ENCODE measurements at regions not wholly inside any gene's neighbourhood (a gene's known extent, or its start where the extent isn't known, plus 50 kb on each side); places are given as distances from the start of the nearest gene placed in this dataset.

GRCh38 chr5:68161156-68161555 lies 54.4 kb upstream of the PIK3R1 start:
- no peak for DNase-seq (ENCODE audit: low spot score)

- DNase-seq (ENCODE audit: low spot score): no peak
These were observed 56.2 kb upstream of the PIK3R1 start for GRCh38 chr5:68159224-68159951.

GRCh38 chr5:68155940-68156339 lies 59.6 kb upstream of the PIK3R1 start:
- no peak for DNase-seq (ENCODE audit: low spot score)

- no peak for DNase-seq (ENCODE audit: low spot score)
These were observed 61.3 kb upstream of the PIK3R1 start for GRCh38 chr5:68154119-68154857.

GRCh38 chr5:68151812-68152211 lies 63.7 kb upstream of the PIK3R1 start:
- no peak for DNase-seq (ENCODE audit: low spot score)

- no peak for DNase-seq (ENCODE audit: low spot score)
These were observed 66.4 kb upstream of the PIK3R1 start for GRCh38 chr5:68149189-68149588.

GRCh38 chr5:68148096-68148495 lies 67.5 kb upstream of the PIK3R1 start:
- no peak for DNase-seq (ENCODE audit: low spot score)

DNA sequence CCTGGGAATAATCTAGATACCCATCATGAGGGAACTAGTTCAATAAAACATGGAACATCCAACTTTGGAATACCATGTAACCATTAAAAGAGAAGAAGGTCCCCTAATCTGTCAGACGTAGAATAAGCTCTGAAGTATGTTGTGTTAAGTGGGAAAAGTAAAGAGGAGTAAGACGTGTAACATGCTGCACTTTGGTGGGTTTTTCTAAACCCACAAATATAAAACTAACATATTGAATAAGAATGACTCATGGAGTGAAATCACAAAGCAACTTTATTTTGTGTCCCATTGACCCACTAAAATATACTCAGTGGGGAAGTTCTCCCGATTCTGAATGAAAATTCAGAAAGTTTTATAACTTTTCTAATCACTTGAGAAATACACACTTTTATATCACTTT lies 67.9 kb upstream of the PIK3R1 start:
- DNase-seq (ENCODE audit: low spot score): no peak

- DNase-seq (ENCODE audit: low spot score): no peak
These were observed 74.1 kb upstream of the PIK3R1 start for GRCh38 chr5:68141494-68141893.

- DNase-seq (ENCODE audit: low spot score): no peak
These were observed 74.8 kb upstream of the PIK3R1 start for GRCh38 chr5:68140763-68141162.

DNA sequence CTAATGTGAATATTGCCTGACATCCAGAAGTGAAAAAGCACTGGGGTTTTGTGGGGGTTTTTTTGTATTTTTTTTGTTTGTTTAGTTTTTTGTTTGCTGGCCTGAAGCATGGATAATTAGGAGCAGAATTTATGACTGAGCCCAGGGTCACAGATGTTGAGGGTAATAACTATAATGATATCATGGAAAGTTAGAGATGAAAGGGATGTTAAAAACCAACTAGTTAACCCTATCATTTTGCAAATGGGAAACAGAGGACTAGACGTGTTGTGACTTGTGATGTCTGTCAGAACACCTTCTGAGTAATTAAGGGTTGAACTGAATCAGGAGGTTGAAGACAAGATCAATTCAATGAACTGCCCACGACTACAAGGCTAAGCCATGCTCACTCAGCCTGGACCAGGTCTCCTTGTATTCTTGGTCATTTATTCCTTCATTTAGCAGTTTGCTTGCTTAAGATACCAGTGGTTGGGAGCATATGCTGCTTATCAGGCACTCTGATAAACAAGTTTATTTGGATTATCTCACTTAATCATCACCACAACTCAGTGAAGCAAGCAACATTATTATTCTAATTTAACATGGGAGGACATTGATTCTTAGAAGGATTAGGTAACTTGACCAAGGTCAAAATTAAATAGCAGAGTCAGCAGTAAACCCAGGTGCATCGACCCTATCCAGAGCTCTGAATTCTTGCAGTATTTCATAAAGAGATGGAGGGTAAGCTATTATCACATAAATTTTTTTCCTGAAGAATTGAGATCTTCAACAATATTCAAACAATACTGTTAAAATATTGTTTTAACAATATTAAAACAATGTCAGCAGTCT lies 75.7 kb upstream of the PIK3R1 start:
- DNase-seq (ENCODE audit: low spot score): no peak

DNA sequence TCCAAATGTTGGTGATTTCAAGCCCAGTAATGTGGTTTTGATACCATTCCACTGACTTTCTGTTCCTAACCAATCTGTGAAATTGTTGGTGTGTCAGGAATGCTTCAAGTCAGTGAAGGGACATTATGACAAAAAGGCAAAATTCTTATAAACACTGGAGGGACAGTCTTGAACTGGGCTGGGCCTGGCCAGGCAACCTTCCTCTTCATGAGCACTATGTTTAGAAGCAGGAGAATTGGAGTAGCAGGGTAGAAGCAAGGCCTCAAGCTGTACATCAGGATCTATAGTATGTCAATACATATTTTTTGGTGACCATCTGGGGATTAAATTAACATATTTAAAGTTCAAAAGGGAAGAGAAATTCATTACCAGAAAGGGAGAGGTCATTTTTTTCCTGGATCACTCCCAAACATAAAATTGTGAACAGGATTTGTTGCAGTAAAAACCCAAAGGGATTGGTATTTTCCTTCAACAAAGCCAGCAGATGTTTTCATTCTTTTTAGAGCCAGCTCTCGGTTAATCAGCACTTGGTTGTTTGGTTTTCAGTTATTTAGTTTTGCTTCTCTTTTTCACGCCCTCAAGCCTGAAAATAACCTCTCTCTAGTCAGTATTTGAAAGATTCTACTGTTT lies 77.9 kb upstream of the PIK3R1 start:
- DNase-seq (ENCODE audit: low spot score): no peak

DNA sequence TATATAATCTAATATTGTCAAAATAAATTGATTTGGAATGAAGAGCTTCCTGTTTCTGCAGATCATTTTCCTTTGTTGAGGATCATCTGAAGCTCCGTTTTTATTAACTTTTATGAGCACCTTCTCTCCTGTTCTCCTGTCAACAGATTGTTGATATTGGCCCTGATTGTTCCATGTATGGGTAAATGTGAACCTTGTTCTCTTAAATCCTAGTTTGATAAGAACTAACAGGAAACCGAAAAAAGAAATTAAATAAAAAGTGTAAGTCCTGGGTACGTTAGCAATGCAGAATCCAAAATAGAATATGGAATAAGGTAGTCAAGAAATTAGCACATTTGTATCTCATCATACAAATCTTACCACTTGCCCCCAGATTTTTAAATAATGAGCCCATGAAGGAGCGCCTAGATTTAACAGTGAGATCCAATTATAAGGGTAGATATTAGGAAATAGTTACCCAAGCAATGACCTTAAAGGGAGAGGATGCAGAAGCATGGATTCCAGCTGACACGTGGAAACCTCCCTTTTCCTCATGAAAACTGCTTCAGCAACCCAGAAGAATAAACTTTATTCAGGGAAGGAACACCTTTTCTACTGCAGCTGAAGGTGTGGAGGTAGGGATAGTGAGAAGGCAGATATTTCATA lies 80.8 kb upstream of the PIK3R1 start:
- no peak for DNase-seq (ENCODE audit: low spot score)

- no peak for DNase-seq (ENCODE audit: low spot score)
These were observed 81.4 kb upstream of the PIK3R1 start for GRCh38 chr5:68134033-68134668.

DNA sequence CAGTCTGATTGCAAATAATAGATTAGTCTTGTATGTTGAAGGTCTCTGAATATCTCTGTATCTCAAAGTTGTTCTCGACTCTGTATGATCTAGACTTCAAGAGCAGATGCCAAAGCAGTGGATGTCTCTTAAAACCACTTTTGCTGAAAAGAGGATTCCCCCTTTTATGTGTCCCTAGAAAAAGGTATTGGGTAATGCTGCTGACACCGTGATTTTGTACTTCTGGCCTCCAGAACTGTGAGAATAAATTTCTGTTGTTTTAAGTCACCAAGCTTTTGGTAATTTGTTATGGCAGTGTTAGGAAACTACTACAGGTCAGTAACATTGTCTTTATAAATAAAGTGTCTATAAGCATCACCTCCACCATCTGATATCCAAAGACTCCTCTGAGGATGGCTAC lies 85.3 kb upstream of the PIK3R1 start:
- DNase-seq (ENCODE audit: low spot score): no peak

GRCh38 chr5:68129364-68129763 lies 86.2 kb upstream of the PIK3R1 start:
- no peak for DNase-seq (ENCODE audit: low spot score)

- DNase-seq (ENCODE audit: low spot score): no peak
These were observed 88.7 kb upstream of the PIK3R1 start for GRCh38 chr5:68126886-68127285.

GRCh38 chr5:68122439-68123328 lies 92.9 kb upstream of the PIK3R1 start:
- no peak for DNase-seq (ENCODE audit: low spot score)

- no peak for DNase-seq (ENCODE audit: low spot score)
These were observed 98.6 kb upstream of the PIK3R1 start for GRCh38 chr5:68116868-68117411.

DNA sequence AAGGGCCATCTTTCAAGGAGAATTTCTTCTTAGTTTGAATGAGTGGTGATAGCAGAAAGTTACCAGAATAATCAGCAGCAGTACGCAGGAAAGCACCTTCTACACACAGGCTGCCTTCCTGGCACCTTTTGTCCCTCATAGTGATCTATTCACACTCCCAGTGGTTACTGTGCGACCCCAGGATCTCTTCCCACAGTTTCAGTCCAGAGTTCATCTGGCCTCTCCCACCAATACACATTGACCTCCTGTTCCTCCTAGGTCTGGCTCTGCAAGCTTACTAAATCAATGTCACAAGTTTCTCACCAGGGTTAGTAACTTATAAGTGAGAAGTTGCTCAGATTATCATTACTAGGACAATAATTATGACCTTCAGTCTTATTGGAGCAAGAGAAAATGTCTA lies 99.1 kb upstream of the PIK3R1 start:
- DNase-seq (ENCODE audit: low spot score): no peak

Data from globus pallidus (tissue), 1 donor.